HG03066 (cell line): ENCODE measurements at regions not wholly inside any gene's neighbourhood (a gene's known extent, or its start where the extent isn't known, plus 50 kb on each side); places are given as distances from the start of the nearest gene placed in this dataset.

Experiments
- ATAC-seq: cut with Tn5 transposase; IDR thresholded peaks from one replicate; pipeline ENCODE4 v1.9.1; 2021; ENCODE audit warnings: low read depth; ENCODE audit not compliant: unreplicated experiment

DNA sequence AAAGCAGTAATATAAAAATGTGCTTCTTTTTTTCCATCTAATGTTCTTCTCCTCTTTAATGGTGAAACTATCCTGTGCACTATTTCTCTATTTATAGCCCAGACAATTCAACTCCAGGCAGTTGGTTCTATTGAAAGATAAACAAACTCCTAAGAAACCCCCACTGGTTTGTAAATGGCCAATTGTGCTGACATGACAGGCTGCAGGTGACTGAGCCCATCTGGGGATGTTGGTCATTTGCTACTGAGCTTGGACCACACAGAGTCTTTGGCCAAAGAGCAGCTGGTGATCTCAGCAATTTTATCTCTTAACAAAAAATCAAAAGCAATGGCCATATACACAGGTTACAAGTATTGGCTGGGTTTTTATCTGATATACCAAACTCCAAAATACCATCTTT lies 631.8 kb upstream of the CELF2 start:
- ATAC-seq = no peak

DNA sequence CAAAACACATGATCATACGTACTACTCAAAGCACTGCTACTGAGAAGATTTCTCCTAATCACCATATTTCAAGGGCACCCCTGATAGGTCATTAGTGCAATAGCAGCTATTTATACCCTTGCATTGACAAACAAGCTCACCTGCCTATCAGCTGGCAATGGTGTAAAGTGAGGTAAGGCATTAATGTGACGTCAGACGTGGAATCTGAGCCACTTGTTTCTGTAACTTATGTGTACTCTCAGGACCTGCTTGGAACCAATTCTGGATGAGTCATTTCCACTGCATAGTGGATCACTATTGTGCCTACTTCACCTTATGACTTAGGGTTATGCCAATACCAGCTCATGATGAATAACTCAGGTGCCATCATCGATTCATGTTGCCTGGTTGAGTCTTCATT lies 628.5 kb upstream of the CELF2 start:
- no peak for ATAC-seq

DNA sequence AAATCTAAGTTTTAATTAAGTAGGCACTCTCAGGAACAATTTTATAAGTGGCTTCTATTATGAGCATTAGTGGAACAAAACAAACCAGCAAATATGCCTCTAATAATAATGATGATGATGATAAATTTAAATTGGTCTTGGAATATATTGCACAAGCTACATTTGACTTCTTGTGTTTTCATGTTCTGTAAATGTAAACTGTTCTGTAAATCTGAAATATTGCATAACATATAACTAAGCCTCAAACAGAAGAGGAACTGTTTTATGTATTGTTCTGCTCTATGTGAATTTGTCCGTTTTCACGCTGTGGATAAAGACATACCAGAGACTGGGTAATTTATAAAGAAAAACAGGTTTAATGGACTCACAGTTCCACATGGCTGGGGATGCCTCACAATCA lies 625.2 kb upstream of the CELF2 start:
- ATAC-seq = no peak

- ATAC-seq = no peak
Observed at GRCh38 chr10:10394933-10395658, 622.6 kb upstream of the CELF2 start.

- no peak for ATAC-seq
Observed at GRCh38 chr10:10396601-10397000, 621.1 kb upstream of the CELF2 start.

- ATAC-seq = no peak
Observed at GRCh38 chr10:10397906-10398305, 619.8 kb upstream of the CELF2 start.

DNA sequence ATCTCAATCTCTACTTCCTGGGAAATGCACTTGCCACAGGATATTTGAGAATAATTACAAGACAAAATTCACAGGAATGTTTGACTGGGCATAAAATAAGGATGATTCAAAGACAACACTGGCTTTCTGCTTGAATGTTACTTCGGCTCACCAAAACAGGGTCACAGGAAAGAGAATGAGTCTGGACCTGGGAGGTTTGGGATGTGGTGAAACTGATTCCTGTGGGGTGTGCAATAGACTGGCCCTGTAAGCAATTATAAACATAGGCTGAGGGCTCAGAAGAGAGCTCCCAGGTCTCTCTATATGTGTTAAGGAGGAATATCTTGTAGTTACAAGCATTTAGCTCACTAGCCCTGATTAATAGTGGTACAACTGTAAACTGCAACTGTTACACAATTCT lies 613.9 kb upstream of the CELF2 start:
- no peak for ATAC-seq

GRCh38 chr10:10417671-10418070 lies 600.0 kb upstream of the CELF2 start:
- ATAC-seq = no peak

DNA sequence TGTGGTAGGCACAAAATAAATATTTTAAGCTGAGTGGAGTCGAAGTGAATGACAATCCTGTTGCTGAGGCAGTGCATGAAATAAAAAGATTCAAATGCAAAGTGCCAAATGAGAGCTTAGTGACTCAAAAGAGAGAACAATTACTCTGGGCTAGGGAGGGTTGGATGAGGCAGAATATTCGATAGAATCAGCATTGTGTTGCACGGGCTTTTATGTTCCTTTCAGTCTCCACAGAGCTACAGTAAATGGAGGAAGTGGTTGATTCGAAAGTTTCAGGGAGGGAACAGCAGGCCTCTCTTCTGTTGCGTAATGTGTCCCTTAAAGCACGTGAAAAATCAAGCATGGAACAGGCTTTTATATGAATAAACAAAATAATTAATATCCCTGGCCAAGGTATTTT lies 599.3 kb upstream of the CELF2 start:
- ATAC-seq = peak; percentile 86

GRCh38 chr10:10421071-10421470 lies 596.6 kb upstream of the CELF2 start:
- no peak for ATAC-seq

DNA sequence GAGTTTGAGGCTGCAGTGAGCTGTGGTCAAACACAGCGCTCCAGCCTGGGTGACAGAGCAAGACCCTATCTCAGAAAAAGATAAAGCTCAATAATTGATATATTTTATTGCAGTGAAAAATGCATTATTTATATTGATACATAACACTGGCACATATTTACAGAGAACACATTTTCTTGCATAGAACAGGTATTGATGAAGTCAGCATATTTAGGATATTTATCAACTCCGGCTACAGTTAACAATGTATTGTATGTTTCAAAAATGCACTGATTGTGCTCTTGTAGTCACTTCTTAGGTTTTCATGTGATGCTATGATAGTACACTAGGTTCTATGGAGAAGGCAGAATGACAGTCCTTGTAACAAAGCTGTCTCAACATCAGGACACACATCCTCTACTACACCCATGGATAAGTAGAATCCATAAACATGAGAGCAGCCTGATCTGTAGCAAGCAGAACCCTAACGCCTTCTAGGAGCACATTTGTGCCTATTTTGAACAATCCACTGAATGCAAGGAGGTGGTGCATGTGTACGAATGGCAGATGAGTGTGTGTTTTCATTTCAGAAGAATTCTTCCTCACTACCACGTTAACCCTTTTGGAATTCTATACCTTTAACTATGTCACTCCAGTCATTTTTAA lies 586.1 kb upstream of the CELF2 start:
- no peak for ATAC-seq

GRCh38 chr10:10432296-10433035 lies 585.2 kb upstream of the CELF2 start:
- no peak for ATAC-seq

- ATAC-seq = no peak
Observed at GRCh38 chr10:10434312-10434711, 583.4 kb upstream of the CELF2 start.

- no peak for ATAC-seq
Observed at GRCh38 chr10:10437886-10438285, 579.8 kb upstream of the CELF2 start.

GRCh38 chr10:10438335-10439100 lies 579.2 kb upstream of the CELF2 start:
- no peak for ATAC-seq

- no peak for ATAC-seq
Observed at GRCh38 chr10:10456856-10457255, 560.8 kb upstream of the CELF2 start.

DNA sequence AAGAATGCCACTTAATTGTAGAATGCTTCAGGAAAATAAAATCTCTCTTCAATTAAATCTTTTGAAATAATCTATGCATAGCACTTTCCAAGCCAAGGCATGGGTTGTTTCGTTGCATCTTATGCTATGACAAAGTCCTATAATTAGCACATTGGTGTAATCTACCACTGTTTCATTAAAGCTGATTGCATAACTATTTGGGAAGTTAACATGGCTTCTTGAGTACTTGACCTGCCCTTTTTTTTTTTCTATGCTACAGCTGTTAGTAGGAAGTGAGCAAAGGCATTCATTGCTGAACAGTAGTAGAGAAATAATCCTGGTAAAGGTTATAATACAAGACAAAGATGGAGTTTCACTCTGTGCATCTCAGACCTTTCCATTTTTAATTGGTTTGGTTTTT lies 557.2 kb upstream of the CELF2 start:
- ATAC-seq = no peak

GRCh38 chr10:10462151-10462941 lies 555.3 kb upstream of the CELF2 start:
- ATAC-seq = no peak

DNA sequence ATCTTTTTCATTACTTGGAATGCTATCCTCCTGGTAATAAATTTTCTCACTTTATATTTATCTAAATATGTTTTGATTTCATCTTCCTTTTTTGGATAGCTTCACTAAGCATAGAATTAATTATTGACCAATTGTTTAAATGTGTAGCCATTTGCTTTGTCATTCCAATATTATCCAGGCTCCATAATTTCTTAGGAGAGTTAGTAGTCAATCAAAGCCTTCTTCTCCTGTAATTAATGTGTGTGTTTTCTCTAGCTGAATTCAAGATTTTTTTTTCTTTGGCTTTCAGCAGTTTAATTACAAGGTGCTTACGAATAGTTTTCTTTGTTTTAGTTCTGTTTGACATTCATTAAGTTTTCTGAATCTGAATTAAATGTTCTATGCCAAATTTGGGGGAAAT lies 545.9 kb upstream of the CELF2 start:
- no peak for ATAC-seq

GRCh38 chr10:10475812-10476211 lies 541.9 kb upstream of the CELF2 start:
- no peak for ATAC-seq
